ENCODE measurements at regions not wholly inside any gene's neighbourhood (a gene's known extent, or its start where the extent isn't known, plus 50 kb on each side); places are given as distances from the start of the nearest gene placed in this dataset.
"Not testable (repeated sequence)": the region's sequence is repeated elsewhere in the genome, so short reads cannot be mapped to it uniquely, and the experiment has no call there.

DNA sequence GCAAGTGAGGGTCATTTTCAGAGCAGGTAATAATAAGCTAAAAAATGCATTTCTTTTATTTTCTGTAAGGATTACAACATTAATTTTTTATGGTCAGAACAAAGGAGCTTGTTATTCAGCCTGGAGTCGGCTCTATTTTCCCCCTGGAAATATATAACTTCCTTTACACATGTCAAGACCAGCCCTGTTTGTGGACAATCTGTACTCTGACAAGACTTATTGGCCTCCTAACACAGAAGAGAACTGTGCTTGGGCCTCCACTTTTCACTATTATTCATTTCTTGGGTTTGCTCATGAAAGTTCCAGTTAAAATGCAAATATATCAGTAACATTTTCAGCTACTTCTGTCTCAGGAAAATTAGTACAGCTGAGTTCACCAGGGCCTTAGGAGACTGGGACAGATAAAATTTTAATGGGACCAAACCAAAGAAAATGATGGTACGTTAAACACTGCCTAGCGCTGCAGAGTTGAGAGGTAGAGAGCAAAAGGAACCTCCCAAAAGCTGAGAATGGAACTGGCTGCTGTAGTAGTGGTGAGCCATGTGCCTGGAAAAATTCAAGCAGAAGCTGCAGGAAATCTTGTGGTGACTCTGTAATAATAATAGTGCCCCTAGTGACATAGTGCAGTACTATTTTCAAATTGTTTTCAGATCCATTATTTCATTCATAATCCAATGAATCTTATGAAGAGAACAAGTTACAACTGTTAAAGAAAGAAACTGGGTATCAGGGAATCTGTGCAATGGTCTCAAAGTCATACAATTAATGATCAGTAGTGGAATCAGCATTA, 227.2 kb upstream of the KIAA1217 start:
- TF ChIP-seq EP300 (IDR thresholded peaks at IDR 0.05) (no peak), POLR2A (IDR thresholded peaks at IDR 0.05) (no peak), POLR2AphosphoS5 (IDR thresholded peaks at IDR 0.05) (no peak)
- TF ChIP-seq, protein P1, sequence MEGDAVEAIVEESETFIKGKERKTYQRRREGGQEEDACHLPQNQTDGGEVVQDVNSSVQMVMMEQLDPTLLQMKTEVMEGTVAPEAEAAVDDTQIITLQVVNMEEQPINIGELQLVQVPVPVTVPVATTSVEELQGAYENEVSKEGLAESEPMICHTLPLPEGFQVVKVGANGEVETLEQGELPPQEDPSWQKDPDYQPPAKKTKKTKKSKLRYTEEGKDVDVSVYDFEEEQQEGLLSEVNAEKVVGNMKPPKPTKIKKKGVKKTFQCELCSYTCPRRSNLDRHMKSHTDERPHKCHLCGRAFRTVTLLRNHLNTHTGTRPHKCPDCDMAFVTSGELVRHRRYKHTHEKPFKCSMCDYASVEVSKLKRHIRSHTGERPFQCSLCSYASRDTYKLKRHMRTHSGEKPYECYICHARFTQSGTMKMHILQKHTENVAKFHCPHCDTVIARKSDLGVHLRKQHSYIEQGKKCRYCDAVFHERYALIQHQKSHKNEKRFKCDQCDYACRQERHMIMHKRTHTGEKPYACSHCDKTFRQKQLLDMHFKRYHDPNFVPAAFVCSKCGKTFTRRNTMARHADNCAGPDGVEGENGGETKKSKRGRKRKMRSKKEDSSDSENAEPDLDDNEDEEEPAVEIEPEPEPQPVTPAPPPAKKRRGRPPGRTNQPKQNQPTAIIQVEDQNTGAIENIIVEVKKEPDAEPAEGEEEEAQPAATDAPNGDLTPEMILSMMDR (IDR thresholded peaks at IDR 0.05), result no peak
- no peaks in the 10 kb centered on the region for H3K27me3 ChIP-seq
- H3K4me3 ChIP-seq, result no peak overlapping the region
- 73 to 87% (median 86%) methylated on average over 3 of the region's 3 CpGs for WGBS, 5 donors
- no peak overlapping the region for H3K27ac ChIP-seq
- H3K9me3 ChIP-seq, result no peaks in the 10 kb centered on the region
- H3K36me3 ChIP-seq, result no peaks in the 10 kb centered on the region
- intact Hi-C loops (cut with DNase I; ENCODE audit: low total_unique reads), result no loop called here
- H3K4me1 ChIP-seq, result no peaks in the 10 kb centered on the region
- no peak for DNase-seq

DNA sequence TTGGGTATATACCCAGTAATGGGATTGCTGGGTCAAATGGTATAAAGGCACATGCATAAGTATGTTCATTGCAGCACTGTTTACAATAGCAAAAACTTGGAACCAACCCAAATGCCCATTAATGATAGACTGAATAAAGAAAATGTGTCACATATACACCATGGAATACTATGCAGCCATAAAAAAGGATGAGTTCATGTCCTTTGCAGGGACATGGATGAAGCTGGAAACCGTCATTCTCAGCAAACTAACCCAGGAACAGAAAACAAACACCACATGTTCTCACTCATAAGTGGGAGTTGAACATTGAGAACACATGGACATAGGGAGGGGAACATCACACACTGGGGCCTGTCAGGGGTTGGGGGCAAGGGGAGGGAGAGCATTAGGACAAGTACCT, 224.5 kb upstream of the KIAA1217 start:
- intact Hi-C loops (cut with DNase I; ENCODE audit: low total_unique reads); H3K9me3 ChIP-seq; H3K36me3 ChIP-seq; H3K27ac ChIP-seq; H3K4me1 ChIP-seq; H3K27me3 ChIP-seq; H3K4me3 ChIP-seq; DNase-seq: not testable (repeated sequence)
- 77 to 95% (median 90%) methylated on average over 1 of the region's 1 CpG for WGBS, 5 donors

DNA sequence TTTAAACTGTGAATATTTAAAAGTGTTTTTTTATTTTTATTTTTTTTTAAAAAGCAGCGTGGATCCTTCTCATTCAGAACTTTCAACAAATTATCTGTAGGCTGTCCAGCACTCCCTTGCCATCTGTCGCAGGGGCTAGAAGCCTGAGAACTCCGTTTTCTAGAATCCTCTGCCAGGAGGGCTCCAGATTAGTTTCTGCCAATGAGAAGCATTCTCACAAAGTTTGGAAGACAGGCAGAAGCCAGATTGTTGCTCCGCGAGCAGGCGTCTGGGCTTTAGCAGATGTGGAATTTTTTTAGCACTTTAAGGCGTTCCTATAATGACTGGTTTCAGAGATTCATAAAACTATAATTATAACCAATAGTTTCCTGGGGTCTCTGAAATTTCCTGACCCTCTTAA, 220.9 kb upstream of the KIAA1217 start:
- WGBS, 5 donors, result 89 to 96% (median 93%) methylated on average over 7 of the region's 7 CpGs
- TF ChIP-seq EP300 (IDR thresholded peaks at IDR 0.05), result no peak
- TF ChIP-seq, protein P1 (IDR thresholded peaks at IDR 0.05), result no peak
- no peak for DNase-seq
- intact Hi-C loops (cut with DNase I; ENCODE audit: low total_unique reads), result no loop called here
- Histone ChIP-seq H3K27ac (no peak overlapping the region), H3K27me3 (no peaks in the 10 kb centered on the region), H3K4me3 (no peak overlapping the region), H3K36me3 (no peaks in the 10 kb centered on the region), H3K4me1 (no peaks in the 10 kb centered on the region), H3K9me3 (no peaks in the 10 kb centered on the region)

DNA sequence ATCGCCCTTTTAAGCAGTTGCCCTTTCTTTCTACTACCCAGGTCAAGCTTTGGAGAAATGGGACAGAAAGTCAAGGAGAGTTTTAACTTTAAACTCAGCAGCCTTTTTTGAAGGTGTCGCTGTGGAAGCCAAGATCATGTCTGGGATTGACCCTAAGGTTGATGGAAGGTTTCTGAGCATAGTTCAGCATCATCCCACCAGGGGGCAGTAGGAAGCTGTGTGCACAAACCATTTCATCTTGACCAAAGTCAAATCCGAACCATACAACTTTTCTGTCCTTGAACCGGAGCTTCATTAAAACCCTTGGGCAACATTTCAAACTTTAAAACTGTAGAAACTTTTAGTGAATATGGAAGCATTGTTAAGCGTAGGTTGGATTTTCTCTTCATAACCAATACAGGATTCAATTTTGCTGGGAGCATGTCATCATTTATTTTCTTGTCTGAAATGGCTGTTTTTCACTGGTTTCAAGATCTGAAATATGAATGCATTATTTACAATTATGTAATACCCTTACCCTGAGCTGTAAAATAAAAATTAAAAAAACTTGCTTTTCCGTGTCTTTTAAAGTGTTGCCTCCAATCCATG, 214.4 kb upstream of the KIAA1217 start:
- Histone ChIP-seq H3K27me3 (no peaks in the 10 kb centered on the region), H3K4me3 (no peak overlapping the region), H3K4me1 (no peaks in the 10 kb centered on the region), H3K27ac (no peak overlapping the region), H3K9me3 (no peaks in the 10 kb centered on the region), H3K36me3 (no peaks in the 10 kb centered on the region)
- intact Hi-C loops (cut with DNase I; ENCODE audit: low total_unique reads), result loop anchor here (10.0 kb wide), 2 partner anchors 200 to 530 kb away; no protein-coding TSS in a partner anchor
- TF ChIP-seq EP300 (IDR thresholded peaks at IDR 0.05) (no peak), POLR2A (IDR thresholded peaks at IDR 0.05) (no peak)
- TF ChIP-seq, protein P1 (IDR thresholded peaks at IDR 0.05), result peak in 5 of 7 experiments; percentile 66 to 78 (median 74)
- DNase-seq, result peak; percentile 74 to 85
- WGBS, 5 donors, result 27 to 40% (median 34%) methylated on average over 6 of the region's 6 CpGs

DNA sequence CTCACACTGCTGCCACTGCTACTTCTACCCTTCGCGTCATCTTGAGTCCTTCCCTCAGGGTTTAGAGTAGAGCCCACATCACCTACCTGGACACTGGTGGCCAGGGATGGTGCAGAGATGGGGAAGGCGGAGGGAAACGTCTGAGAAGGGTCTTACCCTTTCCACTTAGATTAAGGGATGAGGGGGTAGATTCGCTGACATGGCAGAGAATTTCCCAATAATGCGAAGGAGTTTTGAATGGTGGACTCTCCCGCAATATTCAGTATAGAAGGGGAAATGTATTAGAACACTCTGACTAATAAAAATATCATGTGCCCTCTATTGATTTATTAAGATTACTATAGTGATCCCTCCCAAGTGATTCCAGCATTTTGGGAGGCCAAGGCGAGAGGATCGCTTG, 209.5 kb upstream of the KIAA1217 start:
- no peak overlapping the region for H3K4me3 ChIP-seq
- no peaks in the 10 kb centered on the region for H3K36me3 ChIP-seq
- H3K9me3 ChIP-seq, result no peaks in the 10 kb centered on the region
- no peak overlapping the region for H3K27ac ChIP-seq
- no peak for DNase-seq
- H3K27me3 ChIP-seq, result no peaks in the 10 kb centered on the region
- no peak for TF ChIP-seq POLR2AphosphoS5 (IDR thresholded peaks at IDR 0.05)
- no peak for TF ChIP-seq EP300 (IDR thresholded peaks at IDR 0.05)
- TF ChIP-seq, protein P1 (IDR thresholded peaks at IDR 0.05), result no peak
- no peak for TF ChIP-seq POLR2A (IDR thresholded peaks at IDR 0.05)
- no peaks in the 10 kb centered on the region for H3K4me1 ChIP-seq
- 91 to 96% (median 94%) methylated on average over 9 of the region's 9 CpGs for WGBS, 5 donors
- intact Hi-C loops (cut with DNase I; ENCODE audit: low total_unique reads), result loop anchor here (10.0 kb wide), 2 partner anchors 195 to 525 kb away; no protein-coding TSS in a partner anchor
